ENCODE measurements at regions not wholly inside any gene's neighbourhood (a gene's known extent, or its start where the extent isn't known, plus 50 kb on each side); places are given as distances from the start of the nearest gene placed in this dataset.

DNA sequence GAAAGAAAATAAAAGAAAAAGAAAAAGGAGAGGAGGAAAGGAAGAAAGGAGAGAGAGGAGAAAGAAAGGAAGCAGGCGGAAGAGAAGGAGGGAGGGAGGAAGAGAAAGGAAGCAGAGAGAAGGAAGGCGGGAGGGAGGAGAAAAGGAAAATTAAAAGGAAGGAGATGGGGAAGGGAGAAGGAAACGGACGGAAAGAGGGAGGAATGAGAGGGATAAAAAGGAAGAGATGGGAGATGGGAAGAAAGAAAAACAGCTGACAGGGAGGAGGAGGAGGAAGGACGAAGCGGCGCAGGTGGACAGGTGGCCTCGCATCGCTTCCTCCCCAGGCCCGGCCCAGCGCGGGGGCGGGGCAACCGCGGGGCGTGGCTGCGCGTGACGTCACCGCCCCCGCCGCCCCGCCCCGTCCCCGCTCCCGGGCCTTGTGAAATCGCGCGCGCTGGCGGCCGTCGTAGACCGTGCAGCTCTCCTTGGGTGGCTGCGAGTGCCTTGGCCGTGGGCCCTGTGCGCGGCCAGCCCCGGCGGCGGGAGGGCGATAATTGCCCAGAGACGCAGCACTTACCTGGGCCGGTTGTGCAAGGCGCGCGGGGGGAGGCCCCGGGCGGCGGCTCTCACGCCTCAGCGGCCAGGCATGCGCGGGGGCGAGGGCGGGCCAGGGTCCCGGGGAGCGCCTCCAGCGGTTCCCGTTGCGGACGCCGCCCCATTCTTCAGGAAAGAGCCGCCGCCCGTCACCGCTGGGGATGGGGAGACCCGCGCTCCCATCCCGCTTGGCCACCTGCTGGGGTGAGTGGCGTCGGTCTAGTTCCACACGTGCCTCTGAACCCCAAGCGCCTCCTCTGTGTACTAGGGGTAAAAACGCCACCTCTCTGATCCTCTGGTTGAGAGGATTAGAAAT, 49.6 kb upstream of the FOXE1 start (continued):
- TF ChIP-seq, protein P1, sequence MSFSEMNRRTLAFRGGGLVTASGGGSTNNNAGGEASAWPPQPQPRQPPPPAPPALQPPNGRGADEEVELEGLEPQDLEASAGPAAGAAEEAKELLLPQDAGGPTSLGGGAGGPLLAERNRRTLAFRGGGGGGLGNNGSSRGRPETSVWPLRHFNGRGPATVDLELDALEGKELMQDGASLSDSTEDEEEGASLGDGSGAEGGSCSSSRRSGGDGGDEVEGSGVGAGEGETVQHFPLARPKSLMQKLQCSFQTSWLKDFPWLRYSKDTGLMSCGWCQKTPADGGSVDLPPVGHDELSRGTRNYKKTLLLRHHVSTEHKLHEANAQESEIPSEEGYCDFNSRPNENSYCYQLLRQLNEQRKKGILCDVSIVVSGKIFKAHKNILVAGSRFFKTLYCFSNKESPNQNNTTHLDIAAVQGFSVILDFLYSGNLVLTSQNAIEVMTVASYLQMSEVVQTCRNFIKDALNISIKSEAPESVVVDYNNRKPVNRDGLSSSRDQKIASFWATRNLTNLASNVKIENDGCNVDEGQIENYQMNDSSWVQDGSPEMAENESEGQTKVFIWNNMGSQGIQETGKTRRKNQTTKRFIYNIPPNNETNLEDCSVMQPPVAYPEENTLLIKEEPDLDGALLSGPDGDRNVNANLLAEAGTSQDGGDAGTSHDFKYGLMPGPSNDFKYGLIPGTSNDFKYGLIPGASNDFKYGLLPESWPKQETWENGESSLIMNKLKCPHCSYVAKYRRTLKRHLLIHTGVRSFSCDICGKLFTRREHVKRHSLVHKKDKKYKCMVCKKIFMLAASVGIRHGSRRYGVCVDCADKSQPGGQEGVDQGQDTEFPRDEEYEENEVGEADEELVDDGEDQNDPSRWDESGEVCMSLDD (tag by site-specific recombination; IDR thresholded peaks at IDR 0.05): 0 out of 2 replicates have a peak, but pooled peaks have one; percentile 23
- TF ChIP-seq ZNF280C (tag by site-specific recombination; IDR thresholded peaks at IDR 0.05) (no peak), ZNF169 (tag by site-specific recombination; IDR thresholded peaks at IDR 0.05) (no peak), KLF1 (tag by site-specific recombination; IDR thresholded peaks at IDR 0.05) (0 out of 2 replicates have a peak, but pooled peaks have one; percentile 32), ZNF248 (tag by site-specific recombination; IDR thresholded peaks at IDR 0.05) (no peak), ZNF423 (tag by site-specific recombination; IDR thresholded peaks at IDR 0.05) (no peak), ZNF624 (tag by site-specific recombination; IDR thresholded peaks at IDR 0.05) (no peak), ZNF202 (tag by site-specific recombination; IDR thresholded peaks at IDR 0.05; ENCODE audit: borderline replicate concordance) (0 out of 2 replicates have a peak, but pooled peaks have one; percentile 5)
- TF ChIP-seq, protein P2, sequence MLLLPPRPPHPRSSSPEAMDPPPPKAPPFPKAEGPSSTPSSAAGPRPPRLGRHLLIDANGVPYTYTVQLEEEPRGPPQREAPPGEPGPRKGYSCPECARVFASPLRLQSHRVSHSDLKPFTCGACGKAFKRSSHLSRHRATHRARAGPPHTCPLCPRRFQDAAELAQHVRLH (tag by site-specific recombination; IDR thresholded peaks at IDR 0.05): peak; percentile 23; the same call in 1 of the 2 replicates
- TF ChIP-seq, protein P3, sequence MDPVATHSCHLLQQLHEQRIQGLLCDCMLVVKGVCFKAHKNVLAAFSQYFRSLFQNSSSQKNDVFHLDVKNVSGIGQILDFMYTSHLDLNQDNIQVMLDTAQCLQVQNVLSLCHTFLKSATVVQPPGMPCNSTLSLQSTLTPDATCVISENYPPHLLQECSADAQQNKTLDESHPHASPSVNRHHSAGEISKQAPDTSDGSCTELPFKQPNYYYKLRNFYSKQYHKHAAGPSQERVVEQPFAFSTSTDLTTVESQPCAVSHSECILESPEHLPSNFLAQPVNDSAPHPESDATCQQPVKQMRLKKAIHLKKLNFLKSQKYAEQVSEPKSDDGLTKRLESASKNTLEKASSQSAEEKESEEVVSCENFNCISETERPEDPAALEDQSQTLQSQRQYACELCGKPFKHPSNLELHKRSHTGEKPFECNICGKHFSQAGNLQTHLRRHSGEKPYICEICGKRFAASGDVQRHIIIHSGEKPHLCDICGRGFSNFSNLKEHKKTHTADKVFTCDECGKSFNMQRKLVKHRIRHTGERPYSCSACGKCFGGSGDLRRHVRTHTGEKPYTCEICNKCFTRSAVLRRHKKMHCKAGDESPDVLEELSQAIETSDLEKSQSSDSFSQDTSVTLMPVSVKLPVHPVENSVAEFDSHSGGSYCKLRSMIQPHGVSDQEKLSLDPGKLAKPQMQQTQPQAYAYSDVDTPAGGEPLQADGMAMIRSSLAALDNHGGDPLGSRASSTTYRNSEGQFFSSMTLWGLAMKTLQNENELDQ (tag by site-specific recombination; IDR thresholded peaks at IDR 0.05; ENCODE audit: low read depth): no peak
- TF ChIP-seq, protein P4, sequence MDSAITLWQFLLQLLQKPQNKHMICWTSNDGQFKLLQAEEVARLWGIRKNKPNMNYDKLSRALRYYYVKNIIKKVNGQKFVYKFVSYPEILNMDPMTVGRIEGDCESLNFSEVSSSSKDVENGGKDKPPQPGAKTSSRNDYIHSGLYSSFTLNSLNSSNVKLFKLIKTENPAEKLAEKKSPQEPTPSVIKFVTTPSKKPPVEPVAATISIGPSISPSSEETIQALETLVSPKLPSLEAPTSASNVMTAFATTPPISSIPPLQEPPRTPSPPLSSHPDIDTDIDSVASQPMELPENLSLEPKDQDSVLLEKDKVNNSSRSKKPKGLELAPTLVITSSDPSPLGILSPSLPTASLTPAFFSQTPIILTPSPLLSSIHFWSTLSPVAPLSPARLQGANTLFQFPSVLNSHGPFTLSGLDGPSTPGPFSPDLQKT (IDR thresholded peaks at IDR 0.05; ENCODE audit: borderline replicate concordance, low read depth, low read length): no peak
- TF ChIP-seq, protein P5, sequence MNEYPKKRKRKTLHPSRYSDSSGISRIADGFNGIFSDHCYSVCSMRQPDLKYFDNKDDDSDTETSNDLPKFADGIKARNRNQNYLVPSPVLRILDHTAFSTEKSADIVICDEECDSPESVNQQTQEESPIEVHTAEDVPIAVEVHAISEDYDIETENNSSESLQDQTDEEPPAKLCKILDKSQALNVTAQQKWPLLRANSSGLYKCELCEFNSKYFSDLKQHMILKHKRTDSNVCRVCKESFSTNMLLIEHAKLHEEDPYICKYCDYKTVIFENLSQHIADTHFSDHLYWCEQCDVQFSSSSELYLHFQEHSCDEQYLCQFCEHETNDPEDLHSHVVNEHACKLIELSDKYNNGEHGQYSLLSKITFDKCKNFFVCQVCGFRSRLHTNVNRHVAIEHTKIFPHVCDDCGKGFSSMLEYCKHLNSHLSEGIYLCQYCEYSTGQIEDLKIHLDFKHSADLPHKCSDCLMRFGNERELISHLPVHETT (tag by site-specific recombination; IDR thresholded peaks at IDR 0.05): 0 out of 2 replicates have a peak, but pooled peaks have one; percentile 34
